Peyer's patch (tissue), 4 donors: ENCODE measurements at regions not wholly inside any gene's neighbourhood (a gene's known extent, or its start where the extent isn't known, plus 50 kb on each side); places are given as distances from the start of the nearest gene placed in this dataset.

Source experiments
- CTCF ChIP-seq, 6 experiments: fragments of 450-650 bp in 4 of 6; fragments of 200-600 bp in 2 of 6; sonication (generic) in 1 of 6; IDR thresholded peaks; one replicate each; pipeline ENCODE4 v1.5.1; 2017 to 2019; ENCODE audit warnings: antibody characterized with exemption in 6 of 6, mild to moderate bottlenecking in 3 of 6, moderate library complexity in 1 of 6
- POLR2A ChIP-seq, 2 donors: fragments of 450-650 bp; IDR thresholded peaks; one replicate each; pipeline ENCODE4 v1.5.1; 2017; ENCODE audit warnings: antibody characterized with exemption in 2 of 2, mild to moderate bottlenecking in 2 of 2, moderate library complexity in 2 of 2

DNA sequence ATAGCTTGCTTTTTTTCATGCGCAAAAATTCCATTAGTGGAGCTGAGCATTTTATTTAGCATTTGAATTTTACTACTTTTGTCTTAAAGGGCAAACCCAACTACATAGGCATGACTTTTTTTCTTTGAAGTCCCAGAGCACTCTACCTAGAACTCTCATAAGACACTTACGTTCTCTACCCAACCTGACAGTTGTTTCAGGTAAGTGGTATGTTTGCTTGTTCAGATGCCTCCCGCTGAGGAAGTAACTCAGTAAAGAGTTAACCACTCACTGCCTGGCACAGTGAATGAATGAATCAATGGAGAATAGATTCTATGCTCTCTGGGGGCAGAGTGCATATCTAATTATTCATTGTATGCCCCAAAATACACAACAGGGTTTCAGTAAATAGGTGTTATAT is 212.3 kb upstream of the PRDM1 start:
- TF ChIP-seq CTCF (IDR thresholded peaks at IDR 0.05) (no peak), POLR2A (IDR thresholded peaks at IDR 0.05) (no peak)
